ENCODE measurements at regions not wholly inside any gene's neighbourhood (a gene's known extent, or its start where the extent isn't known, plus 50 kb on each side); places are given as distances from the start of the nearest gene placed in this dataset.

GRCh38 chr13:50523307-50523706 lies 320.2 kb downstream of the DLEU7 start:
- Histone ChIP-seq H3K9me3 (no peaks in the 10 kb centered on the region), H3K27ac (no peak overlapping the region), H3K4me1 (peaks cover 4% of the 10 kb centered on the region), H3K27me3 (no peaks in the 10 kb centered on the region), H3K36me3 (no peaks in the 10 kb centered on the region), H3K4me3 (no peak overlapping the region), H3K9ac (ENCODE audit: low read depth in 2 of 2, low read length in 2 of 2) (no peak overlapping the region)
- no peak for DNase-seq
- intact Hi-C loops (cut with DNase I) = loop anchor here (10.0 kb wide), 1 partner anchor 529 kb away; the partner anchor contains the start of gene TRIM13
- no peak for TF ChIP-seq CTCF (IDR thresholded peaks at IDR 0.05)

GRCh38 chr13:50524560-50524959 lies 318.9 kb downstream of the DLEU7 start:
- no peak for DNase-seq
- Histone ChIP-seq H3K4me1 (peaks cover 7% of the 10 kb centered on the region), H3K27ac (no peak overlapping the region), H3K9me3 (no peaks in the 10 kb centered on the region), H3K27me3 (no peaks in the 10 kb centered on the region), H3K36me3 (no peaks in the 10 kb centered on the region), H3K9ac (ENCODE audit: low read depth in 2 of 2, low read length in 2 of 2) (no peak overlapping the region), H3K4me3 (no peak overlapping the region)
- intact Hi-C loops (cut with DNase I) = loop anchor here (10.0 kb wide), 1 partner anchor 530 kb away; the partner anchor contains the start of gene TRIM13
- no peak for TF ChIP-seq CTCF (IDR thresholded peaks at IDR 0.05)

- DNase-seq = no peak
- Histone ChIP-seq H3K9ac (ENCODE audit: low read depth in 2 of 2, low read length in 2 of 2) (peak overlapping the region in 1 of 2 donors; percentile 48), H3K36me3 (no peaks in the 10 kb centered on the region), H3K9me3 (no peaks in the 10 kb centered on the region), H3K4me3 (no peak overlapping the region), H3K27me3 (no peaks in the 10 kb centered on the region), H3K27ac (no peak overlapping the region), H3K4me1 (peaks cover 8% of the 10 kb centered on the region)
- no peak for TF ChIP-seq CTCF (IDR thresholded peaks at IDR 0.05)
- intact Hi-C loops (cut with DNase I) = loop anchor here (5.0 to 10.0 kb wide), 2 partner anchors 439 to 532 kb away; partner anchors contain the start of gene TRIM13
These were observed 316.8 kb downstream of the DLEU7 start for GRCh38 chr13:50526661-50527071.

DNA sequence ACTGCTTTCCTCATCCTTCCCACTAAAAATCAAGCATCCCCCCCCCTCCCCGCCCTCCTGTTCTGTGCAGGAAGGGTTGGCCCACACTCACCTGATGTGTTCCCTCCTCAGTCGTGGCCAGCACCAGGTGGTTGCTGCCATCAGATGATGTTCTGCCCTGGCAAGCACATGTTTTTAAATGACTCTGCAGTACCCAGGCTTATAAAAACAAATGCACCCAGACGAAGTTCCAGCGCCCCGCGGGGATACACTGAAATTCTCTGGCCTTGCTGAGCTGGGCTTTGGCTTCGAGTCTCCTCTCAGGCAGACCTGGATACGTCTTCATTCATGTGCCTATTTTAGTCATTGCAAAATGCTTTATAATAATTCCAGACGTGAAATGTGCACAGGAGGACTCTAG lies 316.3 kb downstream of the DLEU7 start:
- no peak for DNase-seq
- H3K4me1 ChIP-seq = peaks cover 8% of the 10 kb centered on the region
- H3K9ac ChIP-seq (ENCODE audit: low read depth in 2 of 2, low read length in 2 of 2) = no peak overlapping the region
- intact Hi-C loops (cut with DNase I) = loop anchor here (5.0 to 10.0 kb wide), 2 partner anchors 440 to 532 kb away; partner anchors contain the start of gene TRIM13
- no peaks in the 10 kb centered on the region for H3K36me3 ChIP-seq
- no peaks in the 10 kb centered on the region for H3K9me3 ChIP-seq
- TF ChIP-seq CTCF (IDR thresholded peaks at IDR 0.05) = no peak
- no peak overlapping the region for H3K4me3 ChIP-seq
- H3K27ac ChIP-seq = no peak overlapping the region
- no peaks in the 10 kb centered on the region for H3K27me3 ChIP-seq

DNA sequence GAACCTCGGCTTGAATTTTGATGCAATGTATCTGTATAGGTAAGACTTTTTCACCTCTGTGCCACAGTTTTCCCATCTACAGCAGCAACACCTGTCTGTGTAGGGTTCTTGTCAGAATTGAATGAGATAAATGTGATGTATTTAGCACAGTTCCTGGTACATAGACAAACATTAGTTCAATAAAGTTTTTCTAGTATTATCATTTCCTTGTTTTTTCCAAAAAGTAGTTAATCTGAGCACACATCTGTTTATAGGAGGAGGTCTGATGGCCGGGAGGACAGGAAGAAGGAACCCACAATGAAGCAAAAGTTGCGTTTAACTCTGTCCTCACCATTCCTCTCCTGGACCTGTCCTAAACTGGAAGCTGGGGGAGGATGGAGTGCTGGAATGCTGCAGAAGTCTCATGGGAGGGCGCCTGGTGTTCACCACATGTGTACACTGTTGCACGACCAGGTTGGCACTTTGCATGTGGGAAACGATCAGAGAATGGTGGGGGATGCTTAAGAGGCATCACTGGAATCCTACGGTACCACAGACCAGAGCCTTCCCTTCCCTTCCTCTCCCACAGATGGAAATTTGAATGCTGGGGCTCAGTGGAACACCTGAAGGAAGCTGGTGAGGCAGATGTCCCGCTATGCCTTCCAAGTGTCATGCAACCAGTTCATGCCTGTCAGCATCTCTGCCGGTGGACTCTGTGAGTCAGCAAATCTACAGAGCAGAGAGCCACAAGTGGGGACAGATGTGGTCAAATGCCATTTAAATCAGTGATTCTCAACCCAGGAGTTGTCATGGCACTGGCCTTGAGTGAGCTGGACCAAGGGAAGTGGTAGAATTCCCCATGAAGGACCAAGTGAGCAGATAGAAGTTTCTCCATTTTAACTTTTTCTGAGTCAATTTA lies 315.6 kb downstream of the DLEU7 start:
- Histone ChIP-seq H3K36me3 (no peaks in the 10 kb centered on the region), H3K4me1 (peaks cover 8% of the 10 kb centered on the region), H3K4me3 (no peak overlapping the region), H3K27ac (no peak overlapping the region), H3K27me3 (no peaks in the 10 kb centered on the region), H3K9ac (ENCODE audit: low read depth in 2 of 2, low read length in 2 of 2) (no peak overlapping the region), H3K9me3 (no peaks in the 10 kb centered on the region)
- no peak for DNase-seq
- TF ChIP-seq CTCF (IDR thresholded peaks at IDR 0.05) = no peak
- intact Hi-C loops (cut with DNase I) = loop anchor here (5.0 to 10.0 kb wide), 2 partner anchors 441 to 533 kb away; partner anchors contain the start of gene TRIM13

All from colonic mucosa (tissue), 4 donors.